Activated T-helper 1 cell treated with anti-CD3 and anti-CD28 coated beads, Interleukin-12 subunit alpha, Interleukin-12 subunit beta, Interleukin-2, Interleukin-4 antibody, amounts not matched to agents 30 ng/mL and 10 ng/mL and 1 ng/mL, durations not matched to agents 14 hours and 24 hours and 36 hours (primary cell): ENCODE measurements at regions not wholly inside any gene's neighbourhood (a gene's known extent, or its start where the extent isn't known, plus 50 kb on each side); places are given as distances from the start of the nearest gene placed in this dataset.

ENCODE experiments used
- DNase-seq: peaks from one replicate; pipeline ENCODE4 v3.0.0; 2021; ENCODE audit warnings: low spot score
- H3K27ac Mint-ChIP-seq: one replicate; pipeline ENCODE4 v1.8.0; 2021; ENCODE audit warnings: mild to moderate bottlenecking, mixed read lengths
- H3K27me3 Mint-ChIP-seq: one replicate; pipeline ENCODE4 v1.8.0; 2022; ENCODE audit warnings: mild to moderate bottlenecking, moderate library complexity, mixed read lengths; ENCODE audit not compliant: insufficient read depth
- H3K36me3 Mint-ChIP-seq: one replicate; pipeline ENCODE4 v1.8.0; 2021; ENCODE audit warnings: low read depth, mixed read lengths
- H3K4me1 Mint-ChIP-seq: one replicate; pipeline ENCODE4 v1.8.0; 2021; ENCODE audit warnings: low read depth, mixed read lengths
- H3K4me3 Mint-ChIP-seq: one replicate; pipeline ENCODE4 v1.8.0; 2021; ENCODE audit warnings: mild to moderate bottlenecking, moderate library complexity, mixed read lengths
- H3K9me3 Mint-ChIP-seq: one replicate; pipeline ENCODE4 v1.8.0; 2021; ENCODE audit warnings: mixed read lengths
- intact Hi-C: fragments of 100-400 bp; cut with micrococcal nuclease; formaldehyde crosslinking; loops from one replicate; pipeline ENCODE4 v1.15.1; 2024

DNA sequence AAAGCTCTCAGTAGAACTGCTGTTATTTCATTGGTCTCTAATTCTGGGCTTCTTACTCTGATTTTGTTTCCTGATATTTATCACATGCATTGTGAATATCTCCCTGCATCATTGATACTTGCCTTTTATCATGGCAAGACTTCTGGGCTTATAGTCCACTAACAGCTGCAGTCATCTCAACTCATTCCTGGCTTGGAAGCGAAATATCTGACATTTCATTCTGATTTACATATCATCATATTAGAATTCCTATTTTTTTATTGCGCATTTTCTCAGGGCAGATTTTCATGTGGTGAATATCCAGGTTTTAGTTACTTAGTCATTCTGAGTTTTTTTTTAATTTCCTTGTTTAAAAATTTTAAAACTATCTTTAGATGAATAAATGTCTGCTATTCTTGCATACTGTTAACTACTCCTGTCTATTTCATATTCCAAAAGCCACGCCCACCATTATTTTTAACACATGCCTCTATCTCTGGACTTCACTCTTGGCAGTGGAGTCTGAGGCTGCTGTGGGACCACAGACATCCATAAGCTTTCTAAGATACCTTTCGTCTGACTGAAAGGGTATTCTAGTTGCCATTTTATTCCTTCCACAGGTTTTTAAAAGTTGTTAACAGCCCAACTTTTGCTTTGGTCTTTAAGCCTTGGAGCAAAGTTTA lies 164.5 kb downstream of the IRS1 start:
- DNase-seq: no peak
- no peak overlapping the region for H3K27ac Mint-ChIP-seq
- peaks cover 14% of the 10 kb centered on the region for H3K27me3 Mint-ChIP-seq
- no peaks in the 10 kb centered on the region for H3K4me1 Mint-ChIP-seq
- H3K36me3 Mint-ChIP-seq: peaks cover 3% of the 10 kb centered on the region
- H3K9me3 Mint-ChIP-seq: peaks cover 8% of the 10 kb centered on the region
- no peak overlapping the region for H3K4me3 Mint-ChIP-seq
- intact Hi-C loops: no loop called here

DNA sequence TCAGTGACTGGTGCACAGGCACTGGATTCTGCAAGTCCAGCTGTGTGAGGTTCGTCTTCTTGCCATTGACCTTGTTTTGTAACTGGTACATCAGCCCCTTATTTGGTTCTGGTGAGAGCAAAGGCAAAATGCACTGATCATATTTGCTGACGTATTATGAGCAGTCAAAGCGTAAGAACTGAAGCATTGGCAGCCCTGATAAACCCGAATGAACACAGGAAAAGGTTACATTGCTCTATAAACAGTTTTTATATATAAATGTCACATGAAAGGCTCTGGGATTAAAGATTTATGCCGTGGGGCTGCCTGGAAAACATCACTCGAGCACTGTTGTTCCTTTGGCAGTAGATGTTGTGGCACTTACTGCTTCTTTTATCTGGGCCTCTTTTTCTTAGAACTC lies 167.9 kb downstream of the IRS1 start:
- H3K27ac Mint-ChIP-seq: no peak overlapping the region
- peaks cover 3% of the 10 kb centered on the region for H3K36me3 Mint-ChIP-seq
- no peak for DNase-seq
- intact Hi-C loops: no loop called here
- H3K9me3 Mint-ChIP-seq: peaks cover 3% of the 10 kb centered on the region
- no peaks in the 10 kb centered on the region for H3K4me1 Mint-ChIP-seq
- H3K4me3 Mint-ChIP-seq: no peak overlapping the region
- peaks cover 13% of the 10 kb centered on the region for H3K27me3 Mint-ChIP-seq

DNA sequence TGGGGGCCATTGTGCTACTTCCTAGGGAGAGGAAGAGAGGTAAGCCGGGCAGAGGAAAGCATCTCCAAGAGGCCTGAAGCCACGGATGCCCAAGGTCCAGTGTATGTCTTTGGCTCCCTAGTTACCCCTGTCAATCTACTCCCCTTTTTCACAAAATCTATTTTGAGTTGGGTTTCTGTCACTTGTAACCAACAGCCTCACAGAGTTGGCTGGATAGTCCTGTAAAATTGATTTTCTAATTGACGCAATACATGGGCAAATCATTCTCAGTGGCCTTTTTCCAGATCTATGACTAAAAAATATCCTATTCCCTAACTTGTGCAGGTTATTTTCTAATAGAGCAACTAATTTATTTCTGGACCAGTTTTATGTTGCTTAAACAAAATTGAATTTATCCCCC lies 168.4 kb downstream of the IRS1 start:
- no peak for DNase-seq
- Mint-ChIP-seq H3K27ac (no peak overlapping the region), H3K4me1 (no peaks in the 10 kb centered on the region), H3K27me3 (peaks cover 10% of the 10 kb centered on the region), H3K9me3 (peaks cover 1% of the 10 kb centered on the region), H3K36me3 (peaks cover 3% of the 10 kb centered on the region), H3K4me3 (no peak overlapping the region)
- intact Hi-C loops: no loop called here

DNA sequence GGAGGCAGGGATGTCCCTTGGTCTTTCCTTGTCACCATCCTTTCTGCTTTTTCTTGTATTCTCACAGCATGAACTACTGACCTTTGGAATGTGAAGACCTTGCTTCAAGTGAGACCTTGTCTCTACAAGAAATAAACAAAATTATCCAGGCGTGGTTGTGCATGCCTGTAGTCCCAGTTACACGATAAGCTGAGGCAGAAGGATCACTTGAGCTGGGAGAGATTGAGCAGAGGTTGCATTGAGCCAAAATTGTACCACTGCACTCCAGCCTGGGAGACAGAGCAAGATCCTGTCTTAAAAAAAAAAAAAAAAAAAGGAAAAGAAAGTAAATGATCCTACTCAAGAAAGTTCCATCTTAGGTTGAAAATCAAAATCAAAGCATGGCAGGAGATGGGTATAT lies 173.7 kb downstream of the IRS1 start:
- no peaks in the 10 kb centered on the region for H3K36me3 Mint-ChIP-seq
- H3K27me3 Mint-ChIP-seq: peaks cover 13% of the 10 kb centered on the region
- no peaks in the 10 kb centered on the region for H3K4me1 Mint-ChIP-seq
- H3K9me3 Mint-ChIP-seq: peaks cover 3% of the 10 kb centered on the region
- intact Hi-C loops: no loop called here
- DNase-seq: no peak
- no peak overlapping the region for H3K4me3 Mint-ChIP-seq
- no peak overlapping the region for H3K27ac Mint-ChIP-seq

DNA sequence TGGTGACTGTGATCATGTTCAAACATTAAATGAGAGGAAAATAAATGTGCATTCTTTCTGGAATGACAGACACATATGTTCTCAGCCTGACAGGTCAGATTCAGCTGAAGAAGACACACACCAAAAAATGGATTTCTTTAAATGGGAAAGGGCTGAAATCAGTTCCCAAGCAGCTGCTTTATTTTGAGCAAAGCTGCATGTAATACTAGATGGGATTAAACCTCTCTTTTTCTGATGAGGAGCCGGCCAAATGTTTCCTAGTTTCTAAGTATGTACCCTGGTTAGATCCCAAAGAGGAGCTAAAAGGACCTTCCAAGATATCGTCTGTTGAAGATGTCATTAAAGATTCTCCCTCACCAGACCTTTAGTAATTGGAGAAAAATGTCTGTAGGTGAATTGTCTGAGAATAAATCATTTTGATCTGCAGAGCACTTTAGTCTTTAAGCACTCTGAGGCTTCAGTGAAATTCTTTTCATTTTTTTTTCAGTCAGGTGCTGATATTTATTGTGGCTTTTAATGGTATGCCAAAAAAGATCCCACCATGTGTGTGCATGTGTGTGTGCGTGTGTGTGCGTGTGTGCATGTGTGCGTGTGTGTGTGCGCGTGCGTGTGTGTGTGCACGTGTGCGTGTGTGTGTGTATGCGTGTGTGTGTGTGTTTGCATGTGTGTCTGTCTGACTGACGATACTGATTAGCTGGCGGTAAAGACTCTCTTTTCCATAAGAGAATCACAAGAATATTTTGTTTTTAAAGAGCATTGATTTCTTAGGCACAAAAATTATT lies 175.8 kb downstream of the IRS1 start:
- peaks cover 3% of the 10 kb centered on the region for H3K9me3 Mint-ChIP-seq
- no peak for DNase-seq
- H3K27ac Mint-ChIP-seq: no peak overlapping the region
- H3K36me3 Mint-ChIP-seq: no peaks in the 10 kb centered on the region
- no peak overlapping the region for H3K4me3 Mint-ChIP-seq
- intact Hi-C loops: no loop called here
- peaks cover 10% of the 10 kb centered on the region for H3K27me3 Mint-ChIP-seq
- no peaks in the 10 kb centered on the region for H3K4me1 Mint-ChIP-seq

DNA sequence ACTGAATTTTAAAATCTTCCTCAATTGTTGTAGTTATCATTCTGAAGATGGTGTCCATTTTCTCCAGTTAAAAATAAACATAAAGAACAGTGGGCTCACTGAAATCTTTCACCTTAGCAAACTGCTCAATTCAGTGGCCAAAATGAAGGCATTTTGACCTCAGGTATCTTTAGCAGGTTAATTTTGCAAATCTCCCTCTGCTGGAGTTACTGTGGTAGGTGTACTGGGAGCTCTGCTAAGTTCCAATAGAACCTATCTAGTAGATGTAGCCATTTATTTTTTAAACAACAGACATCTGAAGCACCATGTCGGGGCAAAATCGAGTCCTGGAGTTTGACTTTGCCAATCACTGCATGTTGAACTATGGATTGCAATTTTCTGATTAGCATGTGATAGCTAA lies 177.1 kb downstream of the IRS1 start:
- H3K27ac Mint-ChIP-seq: no peak overlapping the region
- peaks cover 10% of the 10 kb centered on the region for H3K27me3 Mint-ChIP-seq
- H3K4me3 Mint-ChIP-seq: no peak overlapping the region
- H3K9me3 Mint-ChIP-seq: peaks cover 3% of the 10 kb centered on the region
- intact Hi-C loops: no loop called here
- no peaks in the 10 kb centered on the region for H3K36me3 Mint-ChIP-seq
- no peaks in the 10 kb centered on the region for H3K4me1 Mint-ChIP-seq
- no peak for DNase-seq

DNA sequence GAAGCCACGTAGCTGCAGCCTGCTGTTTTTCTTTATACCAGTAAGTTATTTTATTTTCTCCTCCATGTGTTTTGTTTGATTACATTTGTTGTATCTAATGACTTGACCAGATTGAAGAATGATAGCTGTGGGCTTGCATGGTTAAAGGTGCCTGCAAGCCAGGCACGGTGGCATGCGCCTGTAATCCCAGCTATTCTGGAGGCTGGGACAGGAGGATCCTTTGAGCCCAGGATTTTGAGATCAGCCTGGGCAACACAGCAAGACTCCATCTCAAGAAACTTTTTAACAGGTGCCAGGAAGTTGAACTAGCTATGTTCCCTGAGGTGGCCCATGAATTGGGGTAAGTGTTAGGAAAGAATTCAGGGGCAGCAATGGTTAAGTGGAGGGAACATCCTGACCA lies 179.4 kb downstream of the IRS1 start:
- no peak for DNase-seq
- peaks cover 10% of the 10 kb centered on the region for H3K27me3 Mint-ChIP-seq
- H3K27ac Mint-ChIP-seq: no peak overlapping the region
- no peak overlapping the region for H3K4me3 Mint-ChIP-seq
- no peaks in the 10 kb centered on the region for H3K4me1 Mint-ChIP-seq
- H3K9me3 Mint-ChIP-seq: peaks cover 3% of the 10 kb centered on the region
- H3K36me3 Mint-ChIP-seq: no peaks in the 10 kb centered on the region
- intact Hi-C loops: no loop called here

DNA sequence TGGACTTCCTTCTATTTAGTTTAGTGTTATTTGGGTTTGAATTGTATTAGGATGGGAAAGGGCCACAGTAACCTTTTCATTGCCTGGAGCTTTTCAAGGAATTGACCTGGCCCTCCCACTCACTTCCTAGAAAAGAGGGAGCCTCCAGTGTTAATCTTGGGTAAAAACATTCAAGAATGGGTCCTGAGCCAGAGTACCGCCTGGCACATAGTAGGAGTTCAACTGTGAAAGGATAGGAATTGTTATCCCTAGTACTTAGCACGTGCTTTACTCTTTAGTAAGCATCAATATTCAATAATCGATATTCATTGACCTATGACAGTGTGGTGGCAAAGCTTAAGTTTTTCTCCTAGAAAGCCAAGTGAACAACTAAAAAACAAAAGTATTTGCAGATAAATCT lies 179.9 kb downstream of the IRS1 start:
- no peak for DNase-seq
- intact Hi-C loops: no loop called here
- H3K27me3 Mint-ChIP-seq: peaks cover 10% of the 10 kb centered on the region
- H3K4me3 Mint-ChIP-seq: no peak overlapping the region
- H3K9me3 Mint-ChIP-seq: peaks cover under 1% of the 10 kb centered on the region
- no peaks in the 10 kb centered on the region for H3K4me1 Mint-ChIP-seq
- no peak overlapping the region for H3K27ac Mint-ChIP-seq
- no peaks in the 10 kb centered on the region for H3K36me3 Mint-ChIP-seq

DNA sequence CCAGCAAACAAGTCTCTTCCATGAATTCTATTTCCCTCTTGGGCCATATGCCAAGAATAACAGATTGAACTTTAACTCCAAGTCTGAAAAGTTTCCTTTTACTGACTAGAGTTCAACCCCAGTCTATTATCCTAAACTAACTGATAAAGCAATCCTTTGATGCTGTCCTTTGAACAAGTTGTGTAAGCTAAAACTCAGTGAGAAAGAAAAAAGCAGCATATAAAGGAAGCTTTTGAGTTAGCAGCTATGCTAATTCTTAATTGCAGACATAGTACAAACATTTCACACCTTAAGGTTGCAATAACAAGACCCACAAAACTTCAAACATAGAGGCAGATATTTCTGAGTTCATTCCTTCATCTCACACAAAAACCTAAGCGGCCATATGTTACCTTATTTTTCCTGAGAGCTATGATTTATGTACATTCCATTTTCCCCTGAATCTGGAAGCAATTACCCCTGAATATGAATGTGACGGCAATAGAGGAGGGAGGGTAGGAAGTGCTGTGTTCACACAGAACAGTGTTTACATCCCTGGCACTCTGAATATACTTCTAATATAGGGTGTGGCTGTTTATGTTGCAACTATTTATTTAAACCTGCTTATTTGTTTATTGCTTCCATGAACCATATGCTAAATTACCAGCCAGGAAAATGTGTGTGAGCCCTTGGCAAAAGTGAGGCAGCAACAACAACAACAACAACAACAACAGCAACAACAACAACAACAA lies 180.6 kb downstream of the IRS1 start:
- no peaks in the 10 kb centered on the region for H3K4me1 Mint-ChIP-seq
- no peak for DNase-seq
- peaks cover 8% of the 10 kb centered on the region for H3K27me3 Mint-ChIP-seq
- no peaks in the 10 kb centered on the region for H3K9me3 Mint-ChIP-seq
- H3K27ac Mint-ChIP-seq: no peak overlapping the region
- H3K36me3 Mint-ChIP-seq: no peaks in the 10 kb centered on the region
- intact Hi-C loops: no loop called here
- H3K4me3 Mint-ChIP-seq: no peak overlapping the region

DNA sequence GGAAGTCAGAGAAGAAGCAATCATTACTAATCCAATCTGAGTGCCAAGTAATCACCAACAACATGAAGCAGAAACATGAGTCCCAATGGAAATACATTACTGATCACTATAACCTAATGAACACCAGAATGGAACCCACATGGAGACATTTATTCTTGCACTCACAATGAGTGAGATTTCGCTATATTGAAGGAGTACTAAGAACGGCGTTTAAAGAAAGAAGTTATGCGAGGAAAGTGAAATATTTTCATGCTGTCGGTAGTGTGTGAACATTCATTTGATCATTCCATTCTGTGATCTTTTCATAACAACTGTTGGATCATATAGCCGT lies 181.1 kb downstream of the IRS1 start:
- Mint-ChIP-seq H3K27me3 (peaks cover 8% of the 10 kb centered on the region), H3K4me3 (no peak overlapping the region), H3K27ac (no peak overlapping the region), H3K4me1 (no peaks in the 10 kb centered on the region), H3K9me3 (no peaks in the 10 kb centered on the region), H3K36me3 (no peaks in the 10 kb centered on the region)
- DNase-seq: no peak
- intact Hi-C loops: no loop called here

DNA sequence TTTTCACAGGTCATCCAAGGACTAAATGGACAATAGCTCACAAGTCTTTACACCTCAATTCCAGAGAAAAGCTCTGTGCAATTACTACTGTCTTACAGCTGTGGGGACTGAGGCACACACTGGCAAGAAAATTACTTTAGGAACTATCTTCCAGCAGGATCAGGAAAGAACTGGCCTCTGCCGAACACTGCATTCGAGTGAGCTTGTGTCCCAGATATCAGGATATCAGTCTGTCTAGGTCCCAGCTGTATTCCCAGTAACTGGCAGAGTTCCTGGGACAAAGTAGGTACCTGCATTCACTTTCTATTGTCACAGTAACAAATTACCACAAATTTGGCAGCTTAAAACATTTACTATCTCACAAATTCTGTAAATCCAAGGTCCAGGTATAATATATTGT lies 183.7 kb downstream of the IRS1 start:
- peaks cover 6% of the 10 kb centered on the region for H3K27me3 Mint-ChIP-seq
- DNase-seq: no peak
- H3K4me1 Mint-ChIP-seq: no peaks in the 10 kb centered on the region
- intact Hi-C loops: no loop called here
- peaks cover 4% of the 10 kb centered on the region for H3K9me3 Mint-ChIP-seq
- no peak overlapping the region for H3K4me3 Mint-ChIP-seq
- H3K27ac Mint-ChIP-seq: no peak overlapping the region
- no peaks in the 10 kb centered on the region for H3K36me3 Mint-ChIP-seq

DNA sequence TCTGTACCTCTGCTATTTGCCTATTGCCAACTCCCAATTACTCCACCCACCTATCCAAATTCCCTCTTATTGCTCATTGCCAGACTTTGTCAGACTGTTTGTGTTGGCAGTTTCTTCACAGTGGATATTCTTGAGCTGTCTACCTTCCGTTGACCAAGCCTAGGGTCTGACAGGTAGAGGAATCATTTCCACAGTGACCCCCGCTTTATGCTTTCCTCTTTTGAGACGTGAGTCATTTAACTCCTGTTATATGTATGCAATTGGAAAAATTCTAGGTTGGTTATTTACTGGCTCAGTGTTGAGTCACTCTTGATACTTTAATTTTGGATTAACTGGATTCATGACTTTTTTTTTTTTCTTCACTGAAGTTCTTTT lies 187.7 kb downstream of the IRS1 start:
- peaks cover 3% of the 10 kb centered on the region for H3K36me3 Mint-ChIP-seq
- no peak overlapping the region for H3K4me3 Mint-ChIP-seq

DNA sequence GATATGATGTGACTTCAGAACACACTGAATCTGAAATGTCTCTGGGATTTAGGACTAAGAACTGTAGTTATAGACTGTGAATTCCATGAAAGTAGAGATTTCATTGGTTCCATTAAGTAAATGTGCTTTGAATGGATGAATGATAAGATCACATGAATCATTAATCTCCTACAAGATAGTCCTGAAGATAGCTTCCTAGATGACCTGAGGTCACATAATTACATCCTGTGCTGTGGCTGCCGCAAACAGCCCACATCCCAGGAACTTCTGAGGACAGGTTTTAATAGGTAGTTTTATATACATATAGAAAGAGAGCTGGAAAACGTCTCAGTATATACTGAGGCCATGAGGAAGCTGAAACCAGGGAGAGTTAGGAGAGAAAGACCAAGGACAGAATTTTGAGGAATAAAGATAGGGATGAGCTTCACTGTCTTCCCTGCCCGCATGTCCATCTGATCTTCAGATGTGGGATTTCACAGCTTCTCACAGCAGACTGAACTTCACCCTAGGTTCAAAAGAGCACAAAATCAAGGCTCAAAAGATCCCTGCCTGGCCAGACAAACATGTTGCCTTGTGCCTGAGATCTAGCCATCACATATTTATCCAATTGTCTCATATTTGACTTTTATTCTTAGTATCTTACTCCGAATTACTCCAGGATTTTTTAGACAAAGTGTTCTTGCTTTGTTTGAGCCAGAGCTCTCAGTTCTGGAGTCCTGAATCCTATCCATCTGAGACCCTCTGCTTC lies 188.2 kb downstream of the IRS1 start:
- Mint-ChIP-seq H3K4me3 (no peak overlapping the region), H3K36me3 (peaks cover 3% of the 10 kb centered on the region), H3K27ac (no peak overlapping the region), H3K27me3 (peaks cover 3% of the 10 kb centered on the region), H3K4me1 (peaks cover 25% of the 10 kb centered on the region), H3K9me3 (peaks cover 13% of the 10 kb centered on the region)
- intact Hi-C loops: no loop called here
- DNase-seq: no peak

More for the DNA sequence above, 187.7 kb downstream of the IRS1 start:
- Mint-ChIP-seq H3K27ac (no peak overlapping the region), H3K4me1 (peaks cover 25% of the 10 kb centered on the region), H3K27me3 (peaks cover 3% of the 10 kb centered on the region), H3K9me3 (peaks cover 13% of the 10 kb centered on the region)
- DNase-seq: no peak
- intact Hi-C loops: no loop called here
